IMR-90 (cell line): ENCODE measurements at regions not wholly inside any gene's neighbourhood (a gene's known extent, or its start where the extent isn't known, plus 50 kb on each side); places are given as distances from the start of the nearest gene placed in this dataset.

Experiments
- ATAC-seq: fragments of 200-7000 bp; cut with Tn5 transposase; 2 replicates; pipeline ENCODE4 v1.9.1; 2020; ENCODE audit warnings: low read depth, mild to moderate bottlenecking, moderate library complexity
- BruUV-seq: library from RNA; stranded (reverse); fragments of 400-500 nt; replicated peaks from 2 replicates; lab custom pipeline; 2021; lab: Mats Ljungman, UMichigan
- CTCF ChIA-PET: fragments of 300-600 bp; formaldehyde crosslinking; extraction: SDS; loops from one replicate; lab custom pipeline; 2021; ENCODE audit warnings: antibody characterized with exemption; lab: Yijun Ruan, JAX
- POLR2A ChIA-PET: fragments of 300-600 bp; sonication (Branson Sonifier 250); formaldehyde crosslinking; loops from one replicate; lab custom pipeline; 2022; ENCODE audit warnings: antibody characterized with exemption; ENCODE audit not compliant: unreplicated experiment; lab: Charles Lee
- DNase-seq: peaks from one replicate; pipeline ENCODE4 v3.0.0; 2013
- H2AFZ ChIP-seq: replicated peaks from 2 replicates; pipeline ENCODE3; 2013; ENCODE audit warnings: low read length, mild to moderate bottlenecking; ENCODE audit not compliant: poor library complexity
- H2AK5ac ChIP-seq: 2 replicates; pipeline ENCODE4 v1.6.1; 2013; ENCODE audit warnings: low read depth, low read length, inconsistent platforms
- H2AK9ac ChIP-seq: replicated peaks from 2 replicates; pipeline ENCODE3; 2013; ENCODE audit warnings: mild to moderate bottlenecking, low read depth, low read length, moderate library complexity; ENCODE audit not compliant: poor library complexity
- H2BK120ac ChIP-seq: 2 replicates; pipeline ENCODE4 v1.6.1; 2013; ENCODE audit warnings: low read depth, low read length, inconsistent platforms
- H2BK15ac ChIP-seq: 3 replicates; pipeline ENCODE4 v1.6.1; 2013; ENCODE audit warnings: low read depth, low read length, inconsistent platforms
- H2BK20ac ChIP-seq: 2 replicates; pipeline ENCODE4 v1.6.1; 2013; ENCODE audit warnings: low read depth, mild to moderate bottlenecking, inconsistent platforms, low read length, moderate library complexity
- H2BK5ac ChIP-seq: 2 replicates; pipeline ENCODE4 v1.6.1; 2013; ENCODE audit warnings: mild to moderate bottlenecking, low read depth, low read length, inconsistent platforms; ENCODE audit not compliant: poor library complexity, severe bottlenecking
- H3K14ac ChIP-seq: replicated peaks from 2 replicates; pipeline ENCODE4 v1.6.1; 2013; ENCODE audit warnings: low read depth, low read length, inconsistent platforms
- H3K18ac ChIP-seq: 2 replicates; pipeline ENCODE4 v1.6.1; 2013; ENCODE audit warnings: low read depth, low read length, control low read depth
- H3K23ac ChIP-seq: 2 replicates; pipeline ENCODE4 v1.6.1; 2013; ENCODE audit warnings: low read depth, low read length, inconsistent platforms
- H3K27ac ChIP-seq: 2 replicates; pipeline ENCODE4 v1.5.1; 2013; ENCODE audit warnings: mild to moderate bottlenecking, control low read depth, low read length; ENCODE audit not compliant: insufficient read depth
- H3K27me3 ChIP-seq: 2 replicates; pipeline ENCODE4 v1.6.1; 2013; ENCODE audit warnings: low read length; ENCODE audit not compliant: control insufficient read depth, insufficient read depth
- H3K36me3 ChIP-seq: 2 replicates; pipeline ENCODE4 v1.6.1; 2013; ENCODE audit warnings: low read length, mixed read lengths; ENCODE audit not compliant: control insufficient read depth, insufficient read depth
- H3K4ac ChIP-seq: 2 replicates; pipeline ENCODE4 v1.6.1; 2013; ENCODE audit warnings: low read depth, low read length, inconsistent platforms
- H3K4me1 ChIP-seq: 2 replicates; pipeline ENCODE4 v1.6.1; 2013; ENCODE audit warnings: low read length, mixed read lengths; ENCODE audit not compliant: control insufficient read depth, insufficient read depth
- H3K4me2 ChIP-seq: 2 replicates; pipeline ENCODE4 v1.6.1; 2013; ENCODE audit warnings: low read depth, mild to moderate bottlenecking, control low read depth, low read length, moderate library complexity
- H3K4me3 ChIP-seq: 2 replicates; pipeline ENCODE4 v1.5.1; 2013; ENCODE audit warnings: low read depth, mild to moderate bottlenecking, control low read depth, low read length, moderate library complexity; ENCODE audit not compliant: insufficient read depth
- H3K56ac ChIP-seq: 2 replicates; pipeline ENCODE4 v1.6.1; 2013; ENCODE audit warnings: low read length, inconsistent platforms; ENCODE audit not compliant: insufficient read depth; ENCODE audit errors: extremely low read depth
- H3K79me1 ChIP-seq, 2 experiments: 2 replicates each; pipeline ENCODE4 v1.6.1; 2013; ENCODE audit warnings: low read length in 2 of 2, inconsistent platforms in 1 of 2, low read depth in 1 of 2
- H3K9ac ChIP-seq: 2 replicates; pipeline ENCODE4 v1.6.1; 2013; ENCODE audit warnings: low read depth, low read length, control low read depth
- H3K9me1 ChIP-seq: 2 replicates; pipeline ENCODE4 v1.6.1; 2013; ENCODE audit warnings: low read length, inconsistent platforms; ENCODE audit not compliant: insufficient read depth
- H3K9me3 ChIP-seq: 2 replicates; pipeline ENCODE4 v1.6.1; 2013; ENCODE audit warnings: low read length; ENCODE audit not compliant: control insufficient read depth, insufficient read depth
- H4K20me1 ChIP-seq: 2 replicates; pipeline ENCODE4 v1.6.1; 2013; ENCODE audit warnings: low read length, inconsistent platforms; ENCODE audit not compliant: insufficient read depth
- H4K5ac ChIP-seq: 2 replicates; pipeline ENCODE4 v1.6.1; 2013; ENCODE audit warnings: mild to moderate bottlenecking, low read depth, low read length, control low read depth
- H4K8ac ChIP-seq, 2 experiments: 2 replicates each; pipeline ENCODE4 v1.6.1; 2013; ENCODE audit warnings: low read depth in 2 of 2, low read length in 2 of 2, control low read depth in 1 of 2, inconsistent platforms in 1 of 2
- H4K91ac ChIP-seq: 2 replicates; pipeline ENCODE4 v1.6.1; 2013; ENCODE audit warnings: low read depth, low read length, inconsistent platforms; ENCODE audit not compliant: insufficient read depth
- BHLHE40 ChIP-seq: fragments of 150-350 bp; IDR thresholded peaks from 2 replicates; pipeline ENCODE4 v1.6.1; 2016; ENCODE audit warnings: mild to moderate bottlenecking, low read depth, low read length
- CEBPB ChIP-seq: IDR thresholded peaks from 2 replicates; pipeline ENCODE4 v1.6.1; 2012; ENCODE audit warnings: low read depth, low read length, improper control_type of control experiment
- MAZ ChIP-seq: IDR thresholded peaks from 2 replicates; pipeline ENCODE4 v1.6.1; 2012; ENCODE audit warnings: low read depth, mild to moderate bottlenecking, low read length, improper control_type of control experiment, moderate library complexity, borderline replicate concordance
- NFE2L2 ChIP-seq: fragments of 150-350 bp; IDR thresholded peaks from 2 replicates; pipeline ENCODE4 v1.6.1; 2016; ENCODE audit warnings: low read depth, mild to moderate bottlenecking, low read length
- SMC3 ChIP-seq: fragments of 150-350 bp; IDR thresholded peaks from 2 replicates; pipeline ENCODE4 v1.6.1; 2016; ENCODE audit warnings: low read depth, mild to moderate bottlenecking, antibody characterized with exemption, low read length, moderate library complexity
- WGBS, 2 experiments: methylation state at CpG; one replicate each; pipeline versions ENCODE4 v1.1.5 to v1.1.7; 2013; ENCODE audit warnings: missing lambda C conversion rate in 2 of 2; ENCODE audit not compliant: insufficient read length in 1 of 2; ENCODE audit errors: extremely low coverage in 2 of 2; 5-methylcytosine and 5-hydroxymethylcytosine counted together
- dilution Hi-C: fragments of 300-500 bp; cut with HindIII; formaldehyde crosslinking; loops from one replicate; pipeline ENCODE4 v1.14.3; 2018; ENCODE audit warnings: low sequenced_read_pairs; ENCODE audit not compliant: unreplicated experiment
- in situ Hi-C: fragments of 300-500 bp; cut with MboI; formaldehyde crosslinking; loops from 3 replicates; pipeline ENCODE4 v1.14.3; 2019; ENCODE audit warnings: low sequenced_read_pairs, inconsistent platforms, mixed read lengths
- intact Hi-C: fragments of 100-400 bp; cut with micrococcal nuclease; formaldehyde crosslinking; loops from 2 replicates; pipeline ENCODE4 v1.10.0; 2022
- TF ChIP-seq, protein P1 (sequence below): fragments of 150-350 bp; IDR thresholded peaks from 2 replicates; pipeline ENCODE4 v1.6.1; 2016; ENCODE audit warnings: low read depth, mild to moderate bottlenecking, low read length, moderate library complexity, borderline replicate concordance
- TF ChIP-seq, protein P2 (sequence below): conservative IDR thresholded peaks from 2 replicates; pipeline ENCODE4 v1.5.1; 2012; ENCODE audit warnings: mild to moderate bottlenecking, low read depth, low read length, improper control_type of control experiment

DNA sequence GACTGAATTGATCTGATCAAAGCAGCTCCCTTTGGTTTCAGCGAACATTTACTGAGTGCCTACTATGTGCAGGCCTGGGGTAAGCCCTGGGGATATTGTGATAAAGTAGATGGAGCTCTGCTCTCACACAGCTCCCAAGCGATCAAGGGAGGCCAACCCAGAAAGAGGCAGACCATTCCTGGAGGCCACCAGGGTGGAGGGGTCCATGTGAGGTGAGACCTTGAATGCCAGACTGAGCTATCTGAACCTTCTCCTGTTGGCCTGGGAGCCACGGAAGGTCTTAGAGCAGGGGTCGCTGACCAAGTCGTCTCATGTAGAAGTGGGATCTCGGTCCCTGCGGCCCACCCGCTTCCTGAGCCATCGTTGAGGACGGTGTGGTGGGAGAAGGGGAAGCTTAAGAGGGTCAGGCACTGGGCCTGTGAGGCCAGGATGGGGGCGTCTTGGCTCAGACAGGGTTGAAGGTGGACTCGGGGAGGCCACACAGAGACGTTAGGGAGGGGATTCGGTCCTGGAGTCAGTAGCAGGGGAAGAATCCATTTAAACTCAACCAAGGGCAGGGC lies 62.2 kb upstream of the IL17B start:
- Histone ChIP-seq H2BK120ac (peak overlapping the region; percentile 26; the same call in 1 of the 2 replicates), H3K79me1 (peaks cover 6 to 18% of the 10 kb centered on the region in 2 experiments; a peak in 3 of 4 replicates), H3K4ac (peak overlapping the region; percentile 0; the same call in 1 of the 2 replicates), H3K14ac (no peak overlapping the region), H2BK5ac (no peak overlapping the region), H2AK5ac (peak overlapping the region; percentile 27), H3K4me2 (no peak overlapping the region), H3K9me1 (peaks cover 8% of the 10 kb centered on the region), H3K18ac (no peak overlapping the region), H3K23ac (no peak overlapping the region), H4K8ac (no peak overlapping the region), H3K9ac (no peak overlapping the region), H2BK20ac (0 out of 2 replicates have a peak overlapping the region, but pooled peaks have one; percentile 20), H4K91ac (0 out of 2 replicates have a peak overlapping the region, but pooled peaks have one; percentile 34), H3K56ac (no peak overlapping the region), H2BK15ac (peak overlapping the region; percentile 38; the same call in 1 of the 3 replicates), H3K4me3 (no peak overlapping the region), H3K36me3 (no peaks in the 10 kb centered on the region), H3K27ac (no peak overlapping the region), H3K9me3 (no peaks in the 10 kb centered on the region), H3K4me1 (peaks cover 13% of the 10 kb centered on the region), H2AFZ (no peak overlapping the region), H2AK9ac (peak overlapping the region; percentile 13), H4K5ac (no peak overlapping the region), H4K20me1 (no peaks in the 10 kb centered on the region), H3K27me3 (no peaks in the 10 kb centered on the region)
- in situ Hi-C loops, result no loop called here
- BruUV-seq, result no TSS peak
- dilution Hi-C loops, result no loop called here
- intact Hi-C loops, result no loop called here
- ATAC-seq (no peak), DNase-seq (no peak)
- ChIA-PET CTCF (interaction anchor here (1.8 to 2.8 kb wide), 2 partner anchors 121 to 178 kb away, joined by 7 to 14 read pairs; no protein-coding TSS in a partner anchor), POLR2A (no interaction called here)
- no peak for TF ChIP-seq SMC3
- TF ChIP-seq CEBPB, result no peak
- TF ChIP-seq, protein P1, sequence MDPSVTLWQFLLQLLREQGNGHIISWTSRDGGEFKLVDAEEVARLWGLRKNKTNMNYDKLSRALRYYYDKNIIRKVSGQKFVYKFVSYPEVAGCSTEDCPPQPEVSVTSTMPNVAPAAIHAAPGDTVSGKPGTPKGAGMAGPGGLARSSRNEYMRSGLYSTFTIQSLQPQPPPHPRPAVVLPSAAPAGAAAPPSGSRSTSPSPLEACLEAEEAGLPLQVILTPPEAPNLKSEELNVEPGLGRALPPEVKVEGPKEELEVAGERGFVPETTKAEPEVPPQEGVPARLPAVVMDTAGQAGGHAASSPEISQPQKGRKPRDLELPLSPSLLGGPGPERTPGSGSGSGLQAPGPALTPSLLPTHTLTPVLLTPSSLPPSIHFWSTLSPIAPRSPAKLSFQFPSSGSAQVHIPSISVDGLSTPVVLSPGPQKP, result no peak
- no peak for TF ChIP-seq NFE2L2
- TF ChIP-seq BHLHE40, result no peak
- TF ChIP-seq, protein P2, sequence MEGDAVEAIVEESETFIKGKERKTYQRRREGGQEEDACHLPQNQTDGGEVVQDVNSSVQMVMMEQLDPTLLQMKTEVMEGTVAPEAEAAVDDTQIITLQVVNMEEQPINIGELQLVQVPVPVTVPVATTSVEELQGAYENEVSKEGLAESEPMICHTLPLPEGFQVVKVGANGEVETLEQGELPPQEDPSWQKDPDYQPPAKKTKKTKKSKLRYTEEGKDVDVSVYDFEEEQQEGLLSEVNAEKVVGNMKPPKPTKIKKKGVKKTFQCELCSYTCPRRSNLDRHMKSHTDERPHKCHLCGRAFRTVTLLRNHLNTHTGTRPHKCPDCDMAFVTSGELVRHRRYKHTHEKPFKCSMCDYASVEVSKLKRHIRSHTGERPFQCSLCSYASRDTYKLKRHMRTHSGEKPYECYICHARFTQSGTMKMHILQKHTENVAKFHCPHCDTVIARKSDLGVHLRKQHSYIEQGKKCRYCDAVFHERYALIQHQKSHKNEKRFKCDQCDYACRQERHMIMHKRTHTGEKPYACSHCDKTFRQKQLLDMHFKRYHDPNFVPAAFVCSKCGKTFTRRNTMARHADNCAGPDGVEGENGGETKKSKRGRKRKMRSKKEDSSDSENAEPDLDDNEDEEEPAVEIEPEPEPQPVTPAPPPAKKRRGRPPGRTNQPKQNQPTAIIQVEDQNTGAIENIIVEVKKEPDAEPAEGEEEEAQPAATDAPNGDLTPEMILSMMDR, result no peak
- TF ChIP-seq MAZ, result no peak
- WGBS, 2 experiments, result 84% methylated on average over 3 of the region's 14 CpGs; no CpG with 5 or more reads in 1 of the 2 experiments
